ENCODE measurements at regions not wholly inside any gene's neighbourhood (a gene's known extent, or its start where the extent isn't known, plus 50 kb on each side); places are given as distances from the start of the nearest gene placed in this dataset.

- Histone ChIP-seq H3K9me3 (no peaks in the 10 kb centered on the region), H3K4me3 (no peak overlapping the region), H3K36me3 (no peaks in the 10 kb centered on the region), H3K4me1 (peaks cover 0 to 6% (median 0%) of the 10 kb centered on the region in 12 donors), H3K27me3 (no peaks in the 10 kb centered on the region), H3K27ac (no peak overlapping the region)
- WGBS, 4 donors = 81 to 84% (median 82%) methylated on average over 3 of the region's 3 CpGs
- no peak for DNase-seq
- ATAC-seq = no peak
- TF ChIP-seq CTCF (IDR thresholded peaks at IDR 0.05) (no peak), POLR2A (IDR thresholded peaks at IDR 0.05) (no peak)
- intact Hi-C loops (cut with DNase I) = loop anchor here in 8 of 10 donors (2.0 to 10.0 kb wide), 6 partner anchors 560 to 1102 kb away; no protein-coding TSS in a partner anchor
Observed at GRCh38 chr6:88494401-88495140, 328.4 kb upstream of the CNR1 start.

- no peaks in the 10 kb centered on the region for H3K9me3 ChIP-seq
- DNase-seq = no peak
- no peak overlapping the region for H3K4me3 ChIP-seq
- H3K27ac ChIP-seq = no peak overlapping the region
- H3K27me3 ChIP-seq = no peaks in the 10 kb centered on the region
- no peaks in the 10 kb centered on the region for H3K36me3 ChIP-seq
- intact Hi-C loops (cut with DNase I) = loop anchor here in 8 of 10 donors (2.0 to 10.0 kb wide), 6 partner anchors 559 to 1101 kb away; no protein-coding TSS in a partner anchor
- no peak for ATAC-seq
- TF ChIP-seq POLR2A (IDR thresholded peaks at IDR 0.05) = no peak
- TF ChIP-seq CTCF (IDR thresholded peaks at IDR 0.05) = no peak
- H3K4me1 ChIP-seq = peaks cover 0 to 6% (median 0%) of the 10 kb centered on the region in 12 donors
- 84 to 90% (median 89%) methylated on average over 2 of the region's 2 CpGs for WGBS, 4 donors
Observed at GRCh38 chr6:88493717-88494116, 327.6 kb upstream of the CNR1 start.

- intact Hi-C loops (cut with DNase I) = loop anchor here in 8 of 10 donors (5.0 to 10.0 kb wide), 5 partner anchors 558 to 1101 kb away; no protein-coding TSS in a partner anchor
Observed at GRCh38 chr6:88492824-88493223, 326.7 kb upstream of the CNR1 start.

More at GRCh38 chr6:88492824-88493223, 326.7 kb upstream of the CNR1 start:
- Histone ChIP-seq H3K4me3 (no peak overlapping the region), H3K4me1 (peaks cover 0 to 6% (median 0%) of the 10 kb centered on the region in 12 donors), H3K27ac (no peak overlapping the region), H3K9me3 (peaks cover 0 to 5% (median 0%) of the 10 kb centered on the region in 12 donors), H3K27me3 (no peaks in the 10 kb centered on the region), H3K36me3 (no peaks in the 10 kb centered on the region)
- TF ChIP-seq POLR2A (IDR thresholded peaks at IDR 0.05) (no peak), CTCF (IDR thresholded peaks at IDR 0.05) (peak in 11 of 12 donors; percentile 6 to 54 (median 37))
- WGBS, 4 donors = 45 to 62% (median 57%) methylated on average over 2 of the region's 2 CpGs
- DNase-seq (no peak), ATAC-seq (peak in 1 of 4 donors; percentile 47)
